GM08714 (cell line): ENCODE measurements at regions not wholly inside any gene's neighbourhood (a gene's known extent, or its start where the extent isn't known, plus 50 kb on each side); places are given as distances from the start of the nearest gene placed in this dataset.

Experiments used
- H3K4me3 ChIP-seq: fragments of 200-500 bp; sonication (Bioruptor generic); 2 replicates; pipeline ENCODE4 v1.5.1; 2014; ENCODE audit warnings: mild to moderate bottlenecking, low read length, inconsistent platforms
- ZNF274 ChIP-seq: IDR thresholded peaks from 2 replicates; pipeline ENCODE4 v1.6.1; 2012; ENCODE audit warnings: mild to moderate bottlenecking, low read depth, low read length

DNA sequence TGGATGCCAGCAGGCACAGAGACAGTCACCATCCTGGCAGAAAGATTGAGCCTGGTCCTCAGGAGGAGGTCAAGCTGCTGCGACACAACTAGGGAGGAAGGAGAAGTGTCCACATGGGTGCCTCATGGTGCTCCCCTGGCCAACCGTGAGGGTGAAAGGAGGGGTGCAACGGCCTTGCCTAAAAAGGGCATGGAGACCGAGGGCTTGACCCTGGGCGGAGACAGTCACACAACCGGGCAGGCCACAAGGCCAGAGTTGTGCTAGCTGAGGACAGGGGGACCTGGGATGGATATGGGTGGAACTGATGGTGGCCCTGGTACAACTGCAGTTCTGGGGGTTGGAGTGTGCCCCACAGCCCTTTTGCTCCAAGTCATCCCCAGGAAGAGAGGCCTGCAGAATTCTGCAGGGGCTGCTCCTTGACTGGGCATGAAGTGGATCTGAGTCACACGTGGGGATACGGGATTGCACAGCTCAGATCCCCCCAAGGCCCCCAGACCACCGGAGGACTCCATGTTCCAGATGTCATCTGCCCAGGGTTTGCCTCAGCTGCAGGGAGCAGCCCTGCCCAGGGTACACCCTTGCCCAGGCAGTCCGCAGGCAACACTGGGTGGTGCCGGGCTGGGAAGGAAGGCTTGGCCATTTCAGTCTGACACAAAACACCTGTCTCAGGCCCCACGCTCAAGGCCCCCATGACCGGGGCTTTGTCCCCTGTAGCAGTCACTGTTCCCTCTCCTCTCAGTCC lies 602.3 kb upstream of the MGMT start:
- TF ChIP-seq ZNF274, result no peak
- no peak overlapping the region for H3K4me3 ChIP-seq

DNA sequence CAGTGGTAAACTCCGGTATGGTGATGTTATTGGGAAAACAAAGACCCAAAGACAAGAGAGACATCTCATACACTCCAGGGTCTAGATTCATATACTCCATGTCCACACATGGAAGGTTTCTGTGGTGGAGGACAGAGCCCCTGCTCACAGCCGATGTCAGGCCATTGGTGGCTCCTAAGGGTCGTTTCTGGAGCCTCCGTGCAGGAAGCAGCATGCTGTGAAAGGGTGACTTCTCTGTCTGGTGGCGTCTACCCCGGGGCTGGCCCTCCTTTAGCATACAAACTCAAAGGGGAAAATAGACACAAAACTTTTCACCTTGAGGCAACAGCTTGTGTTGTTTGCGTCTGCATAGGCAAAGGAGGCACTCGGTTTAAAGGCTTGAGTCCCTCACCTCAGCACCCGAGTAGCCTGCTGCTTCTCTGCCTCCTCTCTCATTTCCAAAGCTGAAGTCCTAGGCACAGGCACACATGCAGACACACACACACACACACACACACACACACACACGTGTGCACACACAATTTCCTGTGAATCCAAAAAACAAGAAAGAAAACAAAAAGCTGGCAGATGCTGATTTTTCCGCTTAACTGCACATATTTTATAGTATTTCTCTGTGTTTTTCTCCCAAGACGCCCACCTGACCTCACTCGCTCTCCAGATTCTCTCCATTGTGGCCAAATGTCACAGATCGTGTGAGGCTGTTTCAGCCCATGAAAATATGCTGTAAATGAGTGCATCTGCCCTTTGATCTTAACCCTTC lies 601.4 kb upstream of the MGMT start:
- no peak overlapping the region for H3K4me3 ChIP-seq
- TF ChIP-seq ZNF274, result no peak

DNA sequence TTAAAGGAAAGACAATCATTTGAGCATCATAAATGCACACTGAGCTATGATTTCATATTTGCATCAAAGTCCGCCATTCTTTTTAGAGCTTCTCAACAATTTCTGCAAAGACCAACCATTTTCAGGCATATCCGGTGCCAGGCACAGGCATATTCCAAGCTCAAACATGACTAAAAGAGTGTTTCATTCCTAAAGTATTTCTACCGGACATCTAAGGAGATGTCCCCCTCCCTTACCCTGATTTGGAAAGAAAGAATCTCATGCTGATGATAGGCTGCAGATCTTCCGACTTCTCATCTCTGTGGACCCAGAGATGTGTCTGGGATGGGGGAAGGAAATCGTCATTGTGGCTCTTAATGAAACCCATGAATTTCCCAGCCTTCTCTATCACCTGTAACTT lies 600.5 kb upstream of the MGMT start:
- no peak overlapping the region for H3K4me3 ChIP-seq
- TF ChIP-seq ZNF274, result no peak

DNA sequence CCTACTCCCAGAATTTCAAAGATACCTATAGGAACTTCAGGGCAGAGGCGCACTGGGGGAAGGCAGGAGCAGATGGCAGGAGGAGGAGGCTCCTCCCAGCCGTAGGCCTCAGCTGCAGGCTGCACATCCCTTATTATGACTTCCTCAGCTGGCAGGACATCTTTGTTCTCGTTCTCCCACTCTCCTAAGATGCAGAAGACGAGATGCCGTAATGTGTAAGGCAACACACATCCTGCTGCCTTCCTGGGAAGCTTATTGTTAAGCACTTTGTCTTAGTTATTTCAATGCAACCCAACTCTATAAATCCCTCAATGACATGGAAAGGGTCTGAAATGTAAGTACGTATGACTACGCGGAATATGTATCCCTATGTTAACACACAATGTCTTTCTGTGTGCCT lies 599.8 kb upstream of the MGMT start:
- TF ChIP-seq ZNF274, result no peak
- H3K4me3 ChIP-seq, result no peak overlapping the region

DNA sequence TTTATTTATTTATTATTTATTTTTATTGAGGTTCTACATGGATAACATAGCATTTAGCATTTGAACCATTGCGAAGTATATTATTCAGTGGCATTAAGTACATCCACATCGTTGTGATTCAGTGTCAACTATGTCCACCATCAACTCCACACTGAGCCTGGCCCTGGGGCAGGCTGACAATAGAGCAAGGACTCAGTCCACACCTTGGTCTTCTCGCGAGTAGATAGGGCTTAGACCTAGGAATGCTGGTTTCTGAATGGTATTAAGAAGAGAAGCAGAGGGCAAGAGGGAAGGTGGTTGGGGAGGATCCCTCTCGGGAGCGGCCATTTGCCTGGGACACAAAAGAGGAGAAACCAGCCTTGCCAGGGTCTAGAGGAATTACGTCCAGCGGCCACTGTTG lies 599.2 kb upstream of the MGMT start:
- no peak overlapping the region for H3K4me3 ChIP-seq
- TF ChIP-seq ZNF274, result no peak

DNA sequence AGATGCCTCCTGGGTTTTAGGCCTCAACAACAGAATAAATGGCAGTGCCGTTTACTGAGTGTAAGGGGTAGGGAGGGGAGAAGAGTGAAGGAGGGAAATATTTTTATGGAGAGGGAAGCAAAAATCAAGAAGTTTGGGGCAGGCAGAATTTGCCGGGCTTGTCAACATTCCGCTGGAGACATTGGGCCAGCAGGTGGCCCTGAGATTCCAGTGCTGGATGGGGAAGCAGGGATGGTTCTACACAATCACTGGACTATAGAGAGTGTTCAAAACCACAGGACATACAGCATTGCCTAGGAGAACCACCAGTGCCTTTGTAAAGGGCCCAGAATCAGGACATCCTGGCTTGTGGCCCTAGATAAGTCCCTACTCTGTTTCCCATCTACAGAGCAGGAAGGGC lies 598.6 kb upstream of the MGMT start:
- H3K4me3 ChIP-seq, result no peak overlapping the region
- TF ChIP-seq ZNF274, result no peak

DNA sequence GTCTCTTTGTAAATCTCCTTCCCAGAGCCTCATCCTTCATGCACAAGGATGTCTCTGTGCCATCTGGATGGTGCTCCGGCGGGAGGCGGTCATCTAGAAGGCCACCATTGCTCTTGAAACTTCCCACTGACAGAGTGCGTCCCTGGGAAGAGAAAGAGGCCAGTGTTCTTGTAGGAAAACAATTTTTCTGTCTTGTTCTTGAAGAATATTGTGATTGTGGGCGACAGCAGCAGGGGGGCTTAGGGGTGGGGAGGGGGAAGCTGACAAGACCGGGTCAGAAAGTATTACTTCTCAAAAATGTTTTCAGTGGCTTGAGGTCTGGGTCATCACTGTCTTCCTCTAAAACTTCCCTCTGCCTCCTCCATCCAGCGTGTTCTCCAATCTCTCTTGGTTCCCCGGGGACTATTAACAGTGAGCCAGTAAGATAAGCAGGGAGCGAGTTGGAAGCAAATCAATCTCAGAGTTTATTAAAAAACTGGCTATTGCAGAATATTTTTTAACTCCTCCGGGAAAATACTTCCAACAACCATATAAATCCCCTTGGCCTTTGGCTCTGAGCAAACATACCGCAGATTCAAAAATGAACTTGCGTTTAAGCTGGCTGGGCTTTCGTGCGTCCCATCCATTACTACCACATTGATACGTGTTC lies 597.8 kb upstream of the MGMT start:
- TF ChIP-seq ZNF274, result no peak
- no peak overlapping the region for H3K4me3 ChIP-seq

DNA sequence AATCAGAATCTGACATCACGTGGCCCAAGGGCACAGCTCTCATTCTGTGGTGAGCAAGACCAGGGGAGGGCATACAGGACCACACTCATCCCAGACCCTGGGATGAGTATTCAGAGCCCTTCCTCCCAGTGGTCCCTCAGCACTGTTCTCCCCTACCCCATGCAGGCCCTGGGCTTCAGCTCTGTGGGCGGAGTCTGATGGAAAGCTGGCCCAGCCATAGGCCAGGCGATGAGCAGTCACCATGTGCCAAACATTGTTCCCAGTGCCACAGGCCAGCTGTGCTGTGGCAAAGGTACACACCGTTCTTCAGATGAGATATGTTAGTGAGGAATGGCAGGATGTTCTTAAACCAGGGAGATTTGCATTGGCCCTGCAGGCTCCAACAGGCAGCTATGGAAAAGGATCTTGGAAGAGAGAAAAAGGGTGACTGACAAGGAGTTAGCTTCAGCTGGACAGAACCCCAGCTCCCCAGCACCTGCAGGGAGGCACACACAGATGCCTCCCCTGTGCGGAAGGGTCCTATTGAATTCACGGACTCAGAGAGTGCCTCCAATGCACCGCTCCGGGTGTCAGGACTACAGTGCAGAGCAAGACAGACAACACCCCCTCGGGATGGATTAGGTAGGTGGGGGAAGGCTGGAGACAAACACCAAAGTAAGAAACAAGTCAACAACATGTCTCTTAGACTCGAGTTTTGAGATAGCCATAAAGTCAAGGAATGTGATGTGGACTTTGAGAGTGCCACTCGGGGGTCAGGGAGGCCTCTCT lies 596.0 kb upstream of the MGMT start:
- TF ChIP-seq ZNF274, result no peak
- no peak overlapping the region for H3K4me3 ChIP-seq

DNA sequence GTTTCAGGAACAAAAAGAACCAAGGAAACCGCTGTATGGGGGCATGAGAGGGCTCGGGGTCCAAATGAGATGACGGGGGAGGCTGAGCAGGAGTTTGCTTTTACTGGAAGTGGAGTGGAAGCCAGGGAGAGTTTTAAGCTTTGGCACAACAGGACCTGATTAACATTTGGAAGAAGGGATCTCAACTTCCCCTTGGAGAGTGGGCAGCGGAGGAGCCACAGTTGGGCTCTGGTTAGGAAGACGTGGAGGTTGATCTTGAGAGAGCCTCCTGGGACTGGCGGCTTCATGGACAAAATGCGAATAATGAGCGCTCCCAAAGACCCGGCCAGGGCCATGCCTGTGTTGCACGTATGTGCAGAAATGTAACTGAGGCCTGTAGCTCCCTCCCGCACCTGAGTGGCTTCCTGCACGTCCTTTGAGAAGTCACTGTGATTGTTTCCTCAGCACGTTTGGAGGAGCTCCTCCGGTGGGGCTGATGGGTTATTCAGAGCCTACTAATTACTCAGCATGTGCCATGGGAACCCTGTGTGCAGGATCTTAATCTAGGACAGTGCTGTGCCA lies 595.3 kb upstream of the MGMT start:
- no peak for TF ChIP-seq ZNF274
- no peak overlapping the region for H3K4me3 ChIP-seq

DNA sequence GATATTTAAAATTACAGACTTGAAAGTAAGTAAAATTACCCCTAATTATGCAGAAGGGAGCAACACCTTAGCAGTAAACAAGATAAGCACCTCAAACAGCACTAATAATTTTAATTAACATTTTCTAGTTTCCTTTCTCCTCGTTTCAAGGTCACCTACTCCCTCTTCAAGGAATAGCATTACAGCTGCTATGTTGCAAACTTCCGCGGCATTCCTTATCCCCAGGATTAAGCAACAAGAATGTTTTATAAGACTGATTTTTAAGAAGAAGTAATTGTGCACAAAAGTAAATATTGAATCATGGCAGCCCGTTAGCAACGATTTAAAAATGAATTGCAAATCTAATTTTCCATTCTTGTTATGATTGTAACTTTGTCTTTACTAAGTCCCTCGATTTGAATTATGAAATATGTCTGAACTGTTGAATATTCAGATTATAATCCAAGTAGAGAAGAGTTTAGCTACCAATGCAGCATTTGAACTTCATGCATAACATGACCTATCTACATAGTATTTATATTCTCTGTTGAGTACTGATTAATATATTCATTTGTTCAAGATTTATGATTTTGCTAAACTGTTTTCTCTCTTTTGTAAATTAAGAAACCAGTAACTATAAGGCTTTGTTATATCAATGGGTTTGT lies 593.5 kb upstream of the MGMT start:
- H3K4me3 ChIP-seq, result no peak overlapping the region
- TF ChIP-seq ZNF274, result no peak

DNA sequence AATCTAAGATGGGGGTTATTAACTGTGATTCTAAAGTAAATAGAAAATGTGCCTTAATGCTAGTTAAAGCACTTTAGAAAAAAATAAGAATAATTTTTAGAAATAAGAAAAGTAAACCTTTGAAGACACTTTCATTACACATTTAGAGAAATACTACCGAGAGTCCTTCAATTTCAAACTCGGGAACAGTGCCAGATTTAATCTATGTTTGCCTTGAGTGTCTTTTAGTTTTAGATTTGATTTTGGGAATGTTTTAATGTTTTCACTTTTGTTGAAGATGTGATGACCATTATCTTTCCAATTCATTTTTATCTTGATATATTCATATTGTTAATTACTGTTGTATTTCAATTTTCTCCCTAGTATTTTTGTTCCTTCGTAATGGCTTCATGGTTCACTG lies 592.7 kb upstream of the MGMT start:
- TF ChIP-seq ZNF274, result no peak
- no peak overlapping the region for H3K4me3 ChIP-seq

DNA sequence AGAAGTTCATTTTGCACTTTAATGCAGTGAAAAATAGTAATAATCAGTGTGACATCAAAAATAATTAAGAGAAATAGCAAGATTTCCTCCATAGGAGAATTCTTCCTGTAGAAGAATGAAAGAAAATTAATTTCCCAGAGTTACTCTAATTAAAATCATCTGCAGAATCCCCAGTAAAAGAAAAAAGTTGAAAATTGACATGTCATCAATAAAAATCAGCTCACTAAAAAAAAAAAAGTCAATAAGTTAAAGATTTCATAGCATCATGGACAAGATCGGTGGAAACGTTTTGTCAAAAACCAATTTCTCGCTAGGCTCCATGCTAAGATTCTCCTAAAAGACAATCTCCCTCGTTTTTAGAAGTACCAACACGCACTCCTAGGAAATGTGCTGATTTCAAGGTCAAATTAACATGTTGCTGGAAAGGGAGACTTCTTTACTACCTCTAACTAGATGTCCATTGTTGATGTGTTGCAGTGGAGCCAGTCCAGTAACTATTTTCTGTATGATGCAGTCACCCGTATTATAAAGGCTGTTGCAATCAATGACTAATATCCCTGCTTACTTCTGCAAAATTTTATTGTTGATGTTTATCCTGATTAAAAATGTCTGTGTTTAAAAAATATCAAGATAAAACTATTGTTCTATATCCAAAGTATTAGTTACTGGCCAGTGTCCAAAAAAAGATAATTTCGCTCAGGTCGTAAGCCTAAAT lies 591.9 kb upstream of the MGMT start:
- H3K4me3 ChIP-seq, result no peak overlapping the region
- TF ChIP-seq ZNF274, result no peak

DNA sequence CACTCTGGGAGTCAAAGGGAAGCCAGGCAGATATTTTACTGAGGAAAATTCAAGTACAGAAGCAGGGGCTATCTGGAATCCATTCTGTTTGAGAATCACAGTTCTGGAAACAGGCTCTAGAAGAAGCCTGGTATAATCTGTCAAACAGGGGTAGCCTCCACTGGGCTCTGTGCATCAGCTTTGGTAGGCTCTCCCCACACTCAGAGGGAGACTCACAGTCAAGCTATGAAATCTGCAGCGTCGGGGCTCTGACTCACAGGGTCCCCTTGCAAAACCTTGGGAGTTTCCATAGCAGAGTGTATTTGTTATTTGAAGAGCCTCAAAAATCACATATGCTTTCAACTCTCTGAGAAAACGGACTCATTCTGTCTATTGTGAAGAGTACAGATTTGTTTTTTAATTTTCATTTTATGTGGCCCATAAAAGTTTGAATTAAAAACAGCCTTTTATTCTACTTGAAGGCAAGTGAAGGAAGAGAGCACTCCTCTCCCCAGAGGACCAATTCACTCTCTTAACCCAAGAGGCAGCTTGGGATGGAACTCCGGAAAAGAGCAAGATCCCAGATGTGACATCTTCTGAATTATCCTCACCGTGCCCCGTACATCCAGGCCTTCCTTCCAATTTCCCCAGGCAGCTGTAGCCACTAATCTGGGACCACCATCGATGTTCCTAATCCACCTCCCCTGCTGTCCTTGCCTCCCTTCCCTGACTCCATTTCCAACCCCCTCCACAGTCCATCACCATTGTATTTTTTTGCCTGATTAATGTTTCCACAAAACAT lies 590.9 kb upstream of the MGMT start:
- no peak overlapping the region for H3K4me3 ChIP-seq
- no peak for TF ChIP-seq ZNF274
